ENCODE measurements at regions not wholly inside any gene's neighbourhood (a gene's known extent, or its start where the extent isn't known, plus 50 kb on each side); places are given as distances from the start of the nearest gene placed in this dataset.

DNA sequence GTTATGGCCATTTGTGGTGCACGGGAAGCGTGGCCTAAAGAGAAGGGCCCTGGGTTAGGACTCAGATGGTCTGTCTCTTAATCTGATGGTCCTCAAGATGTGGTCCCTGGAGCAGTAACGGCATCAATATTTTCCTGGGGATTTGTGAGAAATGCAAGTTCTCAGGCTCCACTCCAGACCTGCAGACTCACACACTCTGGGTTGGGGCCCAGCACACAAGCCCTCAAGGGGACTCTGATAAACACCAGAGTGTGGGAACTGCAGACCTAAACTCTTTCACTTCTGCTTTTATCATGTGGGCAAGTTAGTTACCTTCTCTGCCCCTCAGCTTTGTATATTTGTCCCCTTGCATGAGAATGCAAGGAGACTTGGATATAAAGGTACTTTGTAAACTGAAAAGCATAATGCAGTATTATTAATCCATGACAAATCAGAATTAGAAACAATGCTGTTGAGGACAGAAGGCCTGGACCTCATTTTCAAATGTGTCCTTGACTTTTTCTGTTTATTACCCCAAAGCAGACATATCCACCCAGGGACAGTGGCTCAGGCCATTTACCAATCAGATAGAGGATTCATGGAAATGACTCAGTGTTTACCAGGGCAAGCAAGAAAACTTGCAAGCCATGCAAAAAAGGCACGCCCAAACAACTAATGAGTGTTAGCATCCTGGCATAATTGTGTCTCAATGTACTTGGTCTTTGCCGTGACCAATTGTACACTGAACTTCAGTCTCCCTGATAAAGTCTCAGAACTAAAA is 157.0 kb downstream of the ASCL1 start:
- H3K36me3 Mint-ChIP-seq (ENCODE audit: insufficient read depth), result no peaks in the 10 kb centered on the region
- TF ChIP-seq, protein P1, sequence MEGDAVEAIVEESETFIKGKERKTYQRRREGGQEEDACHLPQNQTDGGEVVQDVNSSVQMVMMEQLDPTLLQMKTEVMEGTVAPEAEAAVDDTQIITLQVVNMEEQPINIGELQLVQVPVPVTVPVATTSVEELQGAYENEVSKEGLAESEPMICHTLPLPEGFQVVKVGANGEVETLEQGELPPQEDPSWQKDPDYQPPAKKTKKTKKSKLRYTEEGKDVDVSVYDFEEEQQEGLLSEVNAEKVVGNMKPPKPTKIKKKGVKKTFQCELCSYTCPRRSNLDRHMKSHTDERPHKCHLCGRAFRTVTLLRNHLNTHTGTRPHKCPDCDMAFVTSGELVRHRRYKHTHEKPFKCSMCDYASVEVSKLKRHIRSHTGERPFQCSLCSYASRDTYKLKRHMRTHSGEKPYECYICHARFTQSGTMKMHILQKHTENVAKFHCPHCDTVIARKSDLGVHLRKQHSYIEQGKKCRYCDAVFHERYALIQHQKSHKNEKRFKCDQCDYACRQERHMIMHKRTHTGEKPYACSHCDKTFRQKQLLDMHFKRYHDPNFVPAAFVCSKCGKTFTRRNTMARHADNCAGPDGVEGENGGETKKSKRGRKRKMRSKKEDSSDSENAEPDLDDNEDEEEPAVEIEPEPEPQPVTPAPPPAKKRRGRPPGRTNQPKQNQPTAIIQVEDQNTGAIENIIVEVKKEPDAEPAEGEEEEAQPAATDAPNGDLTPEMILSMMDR (IDR thresholded peaks at IDR 0.05; ENCODE audit: unreplicated experiment), result no peak
- no peaks in the 10 kb centered on the region for H3K9me3 Mint-ChIP-seq (ENCODE audit: low read depth)

DNA sequence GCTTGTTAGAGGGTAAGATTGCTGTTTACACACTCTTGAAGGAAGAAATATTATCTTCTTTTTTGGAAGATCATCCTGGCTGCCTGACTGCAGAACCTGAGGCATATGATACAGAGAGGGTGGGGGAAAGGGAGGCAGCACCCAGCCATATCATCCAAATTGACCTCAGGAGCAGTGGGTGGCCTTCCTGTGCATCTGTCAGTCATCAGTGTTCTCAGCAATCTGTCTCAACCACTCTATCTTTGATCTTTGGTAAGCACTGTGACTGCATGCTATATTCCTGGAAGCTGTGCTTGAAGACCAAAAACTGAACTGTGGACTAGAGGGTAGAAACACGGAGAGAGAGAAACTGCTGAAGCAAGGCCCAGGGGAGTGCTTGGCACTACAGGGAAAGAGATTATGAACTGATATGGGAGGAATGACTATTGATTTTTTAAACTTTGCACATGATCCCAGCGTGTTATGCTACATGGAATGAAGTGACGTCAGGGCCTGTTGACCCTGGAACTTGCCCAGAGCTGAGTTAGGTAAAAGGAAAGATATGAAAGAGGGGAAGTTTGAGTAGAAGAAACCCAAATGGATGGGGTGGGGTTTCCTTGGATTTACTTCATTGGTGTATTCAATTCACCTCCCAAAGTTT is 171.5 kb downstream of the ASCL1 start:
- no peak overlapping the region for H3K27ac Mint-ChIP-seq
- TF ChIP-seq, protein P1 (IDR thresholded peaks at IDR 0.05; ENCODE audit: unreplicated experiment), result no peak
- no peak overlapping the region for H3K4me3 Mint-ChIP-seq (ENCODE audit: low read depth)
- H3K27me3 Mint-ChIP-seq, result peaks cover 26% of the 10 kb centered on the region
- peaks cover 1% of the 10 kb centered on the region for H3K36me3 Mint-ChIP-seq (ENCODE audit: insufficient read depth)
- DNase-seq (ENCODE audit: low spot score, unreplicated experiment), result no peak
- peaks cover 13% of the 10 kb centered on the region for H3K9me3 Mint-ChIP-seq (ENCODE audit: low read depth)
- peaks cover 3% of the 10 kb centered on the region for H3K4me1 Mint-ChIP-seq (ENCODE audit: low read depth)

More for the DNA sequence above, 157.0 kb downstream of the ASCL1 start:
- DNase-seq (ENCODE audit: low spot score, unreplicated experiment), result no peak
- no peak overlapping the region for H3K27ac Mint-ChIP-seq
- peaks cover 7% of the 10 kb centered on the region for H3K4me1 Mint-ChIP-seq (ENCODE audit: low read depth)
- H3K27me3 Mint-ChIP-seq, result peaks cover 20% of the 10 kb centered on the region
- no peak overlapping the region for H3K4me3 Mint-ChIP-seq (ENCODE audit: low read depth)

DNA sequence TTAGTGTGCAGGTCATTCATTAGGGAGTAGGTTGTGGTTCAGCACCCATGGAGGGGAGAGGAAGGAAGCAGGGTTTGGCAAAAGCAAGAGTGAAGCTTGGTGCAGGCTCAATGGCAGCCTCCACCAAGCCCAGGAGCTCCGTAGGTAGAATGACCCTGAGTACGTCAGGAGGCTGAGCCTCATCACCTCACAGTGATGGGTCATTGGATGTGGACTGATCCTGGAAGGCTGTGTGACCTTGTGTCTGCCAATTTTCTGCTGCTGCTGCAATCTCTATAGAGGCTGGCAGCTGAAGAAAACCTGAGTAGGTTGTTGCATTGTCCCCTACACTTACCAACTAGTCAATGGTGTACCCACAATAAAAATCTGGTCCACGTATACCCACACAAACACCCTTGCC is 173.1 kb downstream of the ASCL1 start:
- Mint-ChIP-seq H3K27me3 (peaks cover 20% of the 10 kb centered on the region), H3K27ac (no peak overlapping the region), H3K4me3 (ENCODE audit: low read depth) (no peak overlapping the region), H3K36me3 (ENCODE audit: insufficient read depth) (peaks cover 1% of the 10 kb centered on the region), H3K4me1 (ENCODE audit: low read depth) (peaks cover 3% of the 10 kb centered on the region), H3K9me3 (ENCODE audit: low read depth) (peaks cover 13% of the 10 kb centered on the region)
- DNase-seq (ENCODE audit: low spot score, unreplicated experiment), result no peak
- TF ChIP-seq, protein P1 (IDR thresholded peaks at IDR 0.05; ENCODE audit: unreplicated experiment), result no peak

DNA sequence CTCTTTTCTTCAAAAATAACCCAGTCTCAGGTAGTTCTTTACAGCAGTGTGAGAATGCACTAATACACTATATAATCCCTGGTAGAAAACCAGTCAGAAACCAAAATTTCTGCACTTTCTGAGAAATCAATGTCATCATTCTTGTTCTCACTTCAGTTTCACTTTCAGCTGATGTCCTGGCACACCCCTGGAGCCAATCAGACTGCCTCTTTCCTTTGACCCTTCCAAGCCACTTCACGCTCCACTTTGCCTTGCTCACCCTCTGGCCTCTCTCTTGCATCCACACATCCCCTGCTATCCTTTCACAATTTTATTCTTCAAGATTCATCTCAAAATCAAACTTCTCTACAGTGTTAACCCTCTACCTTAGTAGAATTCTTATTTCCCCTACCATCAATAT is 181.1 kb downstream of the ASCL1 start:
- no peak for DNase-seq (ENCODE audit: low spot score, unreplicated experiment)
- no peaks in the 10 kb centered on the region for H3K36me3 Mint-ChIP-seq (ENCODE audit: insufficient read depth)
- TF ChIP-seq, protein P1 (IDR thresholded peaks at IDR 0.05; ENCODE audit: unreplicated experiment), result no peak
- peaks cover 4% of the 10 kb centered on the region for H3K4me1 Mint-ChIP-seq (ENCODE audit: low read depth)
- H3K27me3 Mint-ChIP-seq, result peaks cover 17% of the 10 kb centered on the region
- H3K4me3 Mint-ChIP-seq (ENCODE audit: low read depth), result no peak overlapping the region
- H3K9me3 Mint-ChIP-seq (ENCODE audit: low read depth), result peaks cover 6% of the 10 kb centered on the region
- H3K27ac Mint-ChIP-seq, result no peak overlapping the region

DNA sequence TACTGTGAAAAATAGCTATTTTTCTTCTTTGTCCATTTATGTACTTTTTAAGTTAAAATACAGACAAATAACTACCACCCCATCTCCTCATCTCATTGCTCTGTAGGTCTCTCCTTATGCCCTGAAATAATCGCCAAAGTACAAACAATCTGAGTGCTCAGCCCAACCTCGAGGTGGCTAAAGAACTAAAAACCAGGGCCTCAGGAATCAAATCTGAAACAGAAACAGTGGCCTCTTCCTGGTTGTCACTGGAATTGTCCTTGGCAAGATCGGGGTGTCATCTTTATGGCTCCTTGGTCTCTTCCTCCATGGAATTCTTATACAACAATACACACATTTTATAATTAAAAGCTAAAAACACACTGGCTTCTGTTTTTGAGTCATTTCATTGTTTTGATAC is 182.4 kb downstream of the ASCL1 start:
- no peak overlapping the region for H3K4me3 Mint-ChIP-seq (ENCODE audit: low read depth)
- H3K4me1 Mint-ChIP-seq (ENCODE audit: low read depth), result peaks cover 4% of the 10 kb centered on the region
- H3K9me3 Mint-ChIP-seq (ENCODE audit: low read depth), result peaks cover 3% of the 10 kb centered on the region
- H3K36me3 Mint-ChIP-seq (ENCODE audit: insufficient read depth), result no peaks in the 10 kb centered on the region
- H3K27me3 Mint-ChIP-seq, result peaks cover 23% of the 10 kb centered on the region
- TF ChIP-seq, protein P1 (IDR thresholded peaks at IDR 0.05; ENCODE audit: unreplicated experiment), result no peak
- H3K27ac Mint-ChIP-seq, result no peak overlapping the region
- no peak for DNase-seq (ENCODE audit: low spot score, unreplicated experiment)
